HG02798 (cell line): ENCODE measurements at regions not wholly inside any gene's neighbourhood (a gene's known extent, or its start where the extent isn't known, plus 50 kb on each side); places are given as distances from the start of the nearest gene placed in this dataset.
"Not testable (repeated sequence)": the region's sequence is repeated elsewhere in the genome, so short reads cannot be mapped to it uniquely, and the experiment has no call there.

Experiments used
- ATAC-seq: cut with Tn5 transposase; IDR thresholded peaks from one replicate; pipeline ENCODE4 v1.9.1; 2021; ENCODE audit warnings: mild to moderate bottlenecking; ENCODE audit not compliant: unreplicated experiment, poor library complexity

GRCh38 chr12:91261820-91262676 is 79.4 kb upstream of the DCN start:
- ATAC-seq, result no peak

DNA sequence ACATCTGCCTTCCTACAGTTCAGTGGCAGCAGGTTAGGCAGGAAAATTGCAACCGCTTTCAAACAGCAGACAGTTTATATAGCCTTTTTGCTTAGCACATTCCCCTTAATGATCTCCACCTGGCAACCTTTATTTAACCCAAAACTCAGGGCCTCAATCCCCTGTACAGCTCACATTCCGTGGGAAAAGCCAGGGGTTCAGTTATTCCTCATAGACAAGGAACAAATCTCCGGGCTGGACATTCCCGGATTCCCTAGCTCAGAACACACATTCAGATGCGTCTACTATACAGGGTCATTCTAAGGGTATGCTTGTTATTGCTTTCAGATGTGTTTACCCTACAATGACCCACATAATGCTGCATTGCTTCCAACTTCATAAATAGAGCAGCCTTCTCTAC is 73.8 kb upstream of the DCN start:
- no peak for ATAC-seq

DNA sequence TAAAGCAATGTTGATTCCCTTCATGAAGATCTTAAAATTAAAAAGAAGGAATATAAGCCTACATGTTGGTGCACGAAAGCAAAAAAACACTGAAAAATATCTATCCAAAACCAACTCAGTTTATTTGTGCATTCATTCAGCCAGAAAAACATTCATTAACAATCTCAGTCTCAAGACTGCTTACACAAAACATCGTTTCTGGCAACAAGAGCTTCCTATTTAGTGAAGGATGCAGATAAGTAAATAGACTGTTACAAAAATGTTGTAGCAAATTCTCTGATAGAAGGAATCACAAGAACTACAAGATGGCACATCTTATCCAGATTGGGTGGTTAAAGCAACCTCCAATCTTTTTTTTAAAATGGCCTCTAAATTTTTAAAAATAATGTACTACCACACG is 69.7 kb upstream of the DCN start:
- no peak for ATAC-seq

DNA sequence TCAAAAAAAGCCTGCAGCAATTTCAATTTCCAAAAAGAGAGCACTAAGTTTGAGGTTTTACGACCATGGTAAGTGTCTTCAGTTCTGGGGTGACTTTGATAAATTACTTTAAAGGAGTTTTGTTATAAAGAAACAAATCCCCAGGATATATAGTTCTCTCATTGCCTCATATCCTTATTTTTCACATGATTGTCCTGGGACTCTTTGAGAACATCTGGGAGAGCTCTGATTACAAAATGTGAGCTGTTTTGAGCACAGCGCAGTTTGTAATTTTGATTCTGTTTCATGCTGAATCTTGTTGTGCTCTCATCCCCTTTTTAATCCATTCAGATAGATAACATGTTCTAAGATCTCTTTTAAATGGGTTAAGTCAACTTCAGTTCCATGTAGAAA is 67.7 kb upstream of the DCN start:
- ATAC-seq, result no peak

DNA sequence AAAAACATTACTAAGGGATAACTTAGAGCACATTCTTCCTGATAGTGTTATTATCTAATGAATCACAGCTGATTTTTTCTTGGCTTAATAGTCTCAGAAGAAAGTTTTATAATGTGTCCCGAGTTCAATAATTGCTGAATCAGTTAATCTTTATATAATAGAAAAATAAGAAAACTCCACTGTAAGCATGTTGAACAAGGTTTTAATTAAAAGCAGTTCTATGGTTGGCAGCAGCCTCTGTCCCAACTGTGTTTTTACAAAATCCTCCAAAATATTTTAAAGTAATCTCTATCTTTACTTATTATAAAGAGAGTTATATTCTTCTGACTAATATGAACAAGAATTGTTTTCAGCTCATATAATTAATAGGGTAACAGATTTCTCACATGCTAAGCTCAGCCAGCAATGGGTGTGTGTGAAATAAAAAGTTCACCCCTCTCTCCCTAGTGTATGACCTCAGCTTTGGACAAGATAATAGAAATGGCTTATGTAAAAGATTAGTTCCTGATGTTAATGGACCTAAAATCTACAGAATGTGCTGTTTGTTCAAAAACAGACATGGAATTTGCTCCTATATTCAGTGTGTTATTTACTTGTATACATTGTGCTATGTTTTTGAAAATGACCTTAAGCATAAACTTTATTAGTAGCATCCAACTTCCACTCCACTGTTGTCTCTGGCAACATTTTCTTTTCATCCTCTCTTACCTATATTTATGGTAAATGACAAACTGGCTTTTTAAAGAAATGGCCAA is 67.1 kb upstream of the DCN start:
- no peak for ATAC-seq

DNA sequence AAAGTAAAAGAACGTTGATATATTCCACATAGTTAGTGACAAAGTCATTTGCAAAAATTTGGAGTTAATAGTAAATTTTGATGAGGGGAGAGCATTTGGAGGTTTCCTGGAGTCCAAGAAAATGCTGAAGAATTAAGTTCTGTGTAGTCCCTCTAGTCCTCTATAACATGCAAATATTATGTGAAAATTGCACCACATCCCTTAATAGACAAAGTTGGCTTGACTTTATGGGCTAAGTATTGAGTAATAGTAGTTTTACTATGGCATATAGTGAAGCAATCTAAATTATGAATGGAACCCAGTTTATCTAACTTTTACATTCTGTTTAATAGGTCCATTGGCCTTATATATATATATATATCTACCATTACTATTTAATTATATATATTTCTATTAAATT is 66.4 kb upstream of the DCN start:
- ATAC-seq, result no peak

GRCh38 chr12:91243177-91243576 is 60.6 kb upstream of the DCN start:
- ATAC-seq, result not testable (repeated sequence)

DNA sequence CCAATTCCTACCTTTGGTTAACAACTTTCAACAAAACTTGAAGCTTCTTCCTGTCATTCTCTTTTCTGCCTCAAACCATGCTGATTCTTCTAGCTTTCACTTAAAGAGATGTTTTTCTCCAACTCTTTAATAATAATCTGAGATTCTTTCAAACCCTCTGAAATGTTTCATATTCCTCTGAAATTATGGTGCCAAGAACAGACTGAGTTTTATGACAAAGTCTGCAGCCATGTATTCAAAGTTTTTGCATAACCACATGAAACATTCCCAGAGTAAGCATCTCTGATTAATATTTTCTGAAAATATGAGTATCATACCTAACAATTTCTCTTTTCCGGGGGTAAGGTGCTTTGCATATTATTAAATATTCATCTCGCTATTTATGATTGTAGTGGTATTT is 59.1 kb upstream of the DCN start:
- no peak for ATAC-seq

GRCh38 chr12:91240386-91241095 is 57.9 kb upstream of the DCN start:
- ATAC-seq, result no peak

DNA sequence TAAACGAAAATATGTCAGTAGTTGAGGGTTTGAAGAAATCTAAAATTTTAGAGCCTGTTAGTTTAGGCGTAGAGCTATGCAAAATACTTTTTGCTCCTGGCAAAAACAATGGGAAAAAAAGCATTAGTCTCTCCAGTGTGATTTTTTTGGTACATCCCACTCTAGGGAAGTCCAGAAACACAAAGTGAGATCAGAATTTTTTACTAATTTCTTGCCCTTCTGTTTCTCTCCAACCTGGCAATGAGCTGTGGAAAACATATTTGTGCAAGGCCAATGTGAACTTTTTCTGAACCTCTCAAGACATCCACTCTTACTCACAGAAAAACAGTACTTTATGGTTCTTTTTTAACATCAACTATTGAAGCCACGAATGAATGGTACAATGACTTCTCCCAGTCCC is 56.9 kb upstream of the DCN start:
- no peak for ATAC-seq
